Ectodermal cell (in vitro differentiated cells): ENCODE measurements at regions not wholly inside any gene's neighbourhood (a gene's known extent, or its start where the extent isn't known, plus 50 kb on each side); places are given as distances from the start of the nearest gene placed in this dataset.

Source experiments
- H3K27ac ChIP-seq: 2 replicates; pipeline ENCODE4 v1.7.0; 2013; ENCODE audit warnings: mild to moderate bottlenecking, low read depth, low read length; ENCODE audit not compliant: insufficient read depth, poor library complexity, severe bottlenecking
- H3K27me3 ChIP-seq: 2 replicates; pipeline ENCODE4 v1.7.0; 2013; ENCODE audit warnings: mild to moderate bottlenecking, low read length; ENCODE audit not compliant: insufficient read depth, control insufficient read depth, poor library complexity, severe bottlenecking
- H3K36me3 ChIP-seq: one replicate; pipeline ENCODE4 v1.7.0; 2013; ENCODE audit warnings: low read length; ENCODE audit not compliant: control insufficient read depth, insufficient read depth
- H3K4me1 ChIP-seq: one replicate; pipeline ENCODE4 v1.7.0; 2013; ENCODE audit warnings: low read length; ENCODE audit not compliant: control insufficient read depth, insufficient read depth
- H3K4me3 ChIP-seq: 2 replicates; pipeline ENCODE4 v1.7.0; 2013; ENCODE audit warnings: low read depth, low read length, control low read depth; ENCODE audit not compliant: insufficient read depth
- H3K9me3 ChIP-seq: 2 replicates; pipeline ENCODE4 v1.7.0; 2013; ENCODE audit warnings: mild to moderate bottlenecking, low read length, moderate library complexity; ENCODE audit not compliant: control insufficient read depth
- WGBS, 2 experiments: methylation state at CpG; one replicate each; pipeline ENCODE4 v1.1.7; 2013; ENCODE audit warnings: missing lambda C conversion rate in 2 of 2; 5-methylcytosine and 5-hydroxymethylcytosine counted together

DNA sequence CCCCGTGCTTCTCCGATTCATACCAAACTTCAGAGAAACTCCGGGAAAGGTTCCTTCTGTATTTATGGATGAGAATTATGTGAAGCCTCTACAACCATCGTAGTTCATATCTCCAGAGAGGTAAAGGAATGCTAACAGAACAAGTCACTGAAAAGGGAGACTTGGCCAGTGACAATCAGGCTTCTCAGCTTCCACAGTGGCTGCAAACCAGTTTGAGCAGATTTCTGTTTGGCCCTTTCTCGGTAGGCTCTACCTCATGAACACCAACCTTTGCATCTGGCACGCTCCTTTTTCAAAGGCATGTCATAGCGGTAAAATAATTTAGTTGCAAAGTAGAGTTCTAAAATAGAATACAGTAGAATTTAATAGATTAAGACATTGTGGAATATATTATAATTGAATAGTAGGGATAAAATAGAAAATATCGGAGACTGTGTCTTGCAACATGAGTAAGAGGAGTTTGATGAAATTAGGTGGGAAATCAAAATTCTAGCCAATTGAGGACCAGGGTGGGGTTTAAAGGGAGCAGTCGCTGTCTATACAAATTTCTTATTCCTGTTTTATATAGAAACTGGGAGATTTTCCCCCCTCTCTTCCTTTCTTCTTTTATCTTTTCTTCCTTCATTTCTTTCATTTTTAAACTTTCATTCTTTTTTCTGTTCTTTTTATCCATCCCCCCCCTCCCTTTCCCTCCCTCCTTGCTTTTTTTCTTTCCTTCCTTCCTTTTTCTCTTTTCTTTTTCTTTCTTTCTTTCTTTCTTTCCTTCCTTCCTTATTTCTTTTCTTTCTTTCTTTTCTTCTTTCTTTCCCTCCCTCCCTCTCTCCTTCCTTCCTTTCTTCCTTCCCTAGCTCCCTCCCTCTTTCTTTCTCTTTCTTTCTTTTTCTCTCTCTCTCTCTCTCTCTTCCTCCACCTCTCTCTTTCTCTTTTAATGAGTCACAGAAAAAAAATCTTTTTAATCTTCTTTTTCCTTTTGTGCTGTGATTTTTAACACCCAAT, 161.5 kb upstream of the KLF6 start:
- Histone ChIP-seq H3K9me3 (no peaks in the 10 kb centered on the region), H3K4me3 (no peak overlapping the region), H3K27me3 (no peaks in the 10 kb centered on the region), H3K36me3 (no peaks in the 10 kb centered on the region), H3K27ac (no peak overlapping the region), H3K4me1 (no peaks in the 10 kb centered on the region)
- WGBS, 2 experiments, result 89 to 97% methylated on average over 8 to 9 of the region's 9 CpGs

DNA sequence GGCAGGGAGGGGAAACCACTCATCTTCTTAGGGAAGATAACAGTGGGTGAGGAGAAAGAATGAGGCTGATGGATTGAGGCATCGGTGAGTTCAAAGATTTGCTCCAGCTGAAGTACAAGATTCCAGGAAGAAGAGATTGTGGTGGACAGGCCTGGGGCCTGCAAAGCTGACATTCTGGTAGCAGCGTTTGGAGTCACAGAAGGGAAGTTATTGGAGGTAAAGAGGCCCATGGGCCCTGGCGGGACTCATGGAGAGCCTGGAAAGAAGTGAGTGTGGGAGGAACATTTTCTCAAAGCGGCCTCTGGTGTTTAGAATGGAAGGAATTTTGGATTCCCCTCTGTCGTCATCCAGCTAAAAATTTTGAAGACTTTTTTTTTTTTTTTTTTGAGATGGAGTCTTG, 160.0 kb upstream of the KLF6 start:
- Histone ChIP-seq H3K27me3 (no peaks in the 10 kb centered on the region), H3K4me1 (no peaks in the 10 kb centered on the region), H3K27ac (no peak overlapping the region), H3K9me3 (no peaks in the 10 kb centered on the region), H3K4me3 (no peak overlapping the region), H3K36me3 (no peaks in the 10 kb centered on the region)
- WGBS, 2 experiments, result 95 to 98% methylated on average over 5 of the region's 5 CpGs

- Histone ChIP-seq H3K4me1 (no peaks in the 10 kb centered on the region), H3K4me3 (no peak overlapping the region), H3K36me3 (no peaks in the 10 kb centered on the region), H3K27ac (no peak overlapping the region), H3K9me3 (no peaks in the 10 kb centered on the region), H3K27me3 (no peaks in the 10 kb centered on the region)
- 85 to 94% methylated on average over 2 of the region's 2 CpGs for WGBS, 2 experiments
Observed at GRCh38 chr10:3944591-3944990, 159.6 kb upstream of the KLF6 start.

DNA sequence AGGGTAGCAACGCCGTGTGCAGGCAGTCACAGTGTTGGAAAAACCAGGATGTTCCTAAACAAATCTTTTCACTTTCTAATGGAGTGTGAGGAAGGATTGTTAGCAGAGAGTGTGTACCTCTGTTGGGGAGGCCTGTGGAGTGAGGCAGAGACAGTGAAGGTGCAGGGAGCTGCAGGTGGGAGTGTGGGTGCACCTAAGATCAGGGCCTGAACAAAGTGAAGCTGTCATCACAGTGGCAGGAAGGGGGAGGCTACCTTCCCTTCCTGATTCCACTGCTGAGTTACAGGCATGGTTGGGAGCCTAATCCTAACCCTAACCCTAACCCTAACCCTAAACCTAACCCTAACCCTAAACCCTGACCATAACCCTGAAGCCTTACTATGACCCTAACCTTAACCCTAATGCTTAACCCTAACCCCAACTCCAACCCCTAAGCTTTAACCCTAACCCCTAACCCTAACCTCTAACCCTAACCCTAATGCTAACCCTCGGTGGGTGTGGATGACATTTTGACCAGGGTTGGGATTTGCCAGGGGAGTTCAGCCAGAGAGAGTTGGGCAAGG, 158.8 kb upstream of the KLF6 start:
- Histone ChIP-seq H3K4me1 (no peaks in the 10 kb centered on the region), H3K9me3 (no peaks in the 10 kb centered on the region), H3K36me3 (no peaks in the 10 kb centered on the region), H3K4me3 (no peak overlapping the region), H3K27me3 (no peaks in the 10 kb centered on the region), H3K27ac (no peak overlapping the region)
- 94 to 96% methylated on average over 3 of the region's 3 CpGs for WGBS, 2 experiments

- H3K27me3 ChIP-seq, result no peaks in the 10 kb centered on the region
- no peak overlapping the region for H3K4me3 ChIP-seq
- WGBS, 2 experiments, result 91 to 92% methylated on average over 9 of the region's 9 CpGs
- no peak overlapping the region for H3K27ac ChIP-seq
- no peaks in the 10 kb centered on the region for H3K9me3 ChIP-seq
- no peaks in the 10 kb centered on the region for H3K4me1 ChIP-seq
- no peaks in the 10 kb centered on the region for H3K36me3 ChIP-seq
Observed at GRCh38 chr10:3942937-3943489, 158.0 kb upstream of the KLF6 start.

- H3K4me3 ChIP-seq, result no peak overlapping the region
- WGBS, 2 experiments, result 89 to 93% methylated on average over 12 of the region's 12 CpGs
- no peaks in the 10 kb centered on the region for H3K36me3 ChIP-seq
- H3K27me3 ChIP-seq, result no peaks in the 10 kb centered on the region
- H3K9me3 ChIP-seq, result no peaks in the 10 kb centered on the region
- no peak overlapping the region for H3K27ac ChIP-seq
- H3K4me1 ChIP-seq, result no peaks in the 10 kb centered on the region
Observed at GRCh38 chr10:3941676-3942075, 156.7 kb upstream of the KLF6 start.

- 91 to 95% methylated on average over 7 of the region's 7 CpGs for WGBS, 2 experiments
- Histone ChIP-seq H3K4me3 (no peak overlapping the region), H3K9me3 (no peaks in the 10 kb centered on the region), H3K4me1 (peaks cover 2% of the 10 kb centered on the region), H3K27ac (no peak overlapping the region), H3K36me3 (no peaks in the 10 kb centered on the region), H3K27me3 (no peaks in the 10 kb centered on the region)
Observed at GRCh38 chr10:3936422-3937040, 151.5 kb upstream of the KLF6 start.

GRCh38 chr10:3935933-3936359, 150.9 kb upstream of the KLF6 start:
- no peaks in the 10 kb centered on the region for H3K9me3 ChIP-seq
- H3K27ac ChIP-seq, result no peak overlapping the region
- H3K4me1 ChIP-seq, result peaks cover 2% of the 10 kb centered on the region
- H3K4me3 ChIP-seq, result no peak overlapping the region
- WGBS, 2 experiments, result 94 to 95% methylated on average over 9 of the region's 9 CpGs
- no peaks in the 10 kb centered on the region for H3K36me3 ChIP-seq
- no peaks in the 10 kb centered on the region for H3K27me3 ChIP-seq

GRCh38 chr10:3935141-3935540, 150.1 kb upstream of the KLF6 start:
- Histone ChIP-seq H3K27me3 (no peaks in the 10 kb centered on the region), H3K27ac (no peak overlapping the region), H3K9me3 (no peaks in the 10 kb centered on the region), H3K4me1 (peaks cover 2% of the 10 kb centered on the region), H3K4me3 (no peak overlapping the region), H3K36me3 (no peaks in the 10 kb centered on the region)
- WGBS, 2 experiments, result 90 to 92% methylated on average over 11 of the region's 11 CpGs

GRCh38 chr10:3933733-3934132, 148.7 kb upstream of the KLF6 start:
- Histone ChIP-seq H3K27me3 (no peaks in the 10 kb centered on the region), H3K4me1 (peaks cover 2% of the 10 kb centered on the region), H3K36me3 (no peaks in the 10 kb centered on the region), H3K9me3 (no peaks in the 10 kb centered on the region), H3K27ac (no peak overlapping the region), H3K4me3 (no peak overlapping the region)
- WGBS, 2 experiments, result 89 to 96% methylated on average over 4 of the region's 4 CpGs
